HG03060 (cell line): ENCODE measurements at regions not wholly inside any gene's neighbourhood (a gene's known extent, or its start where the extent isn't known, plus 50 kb on each side); places are given as distances from the start of the nearest gene placed in this dataset.
"Not testable (repeated sequence)": the region's sequence is repeated elsewhere in the genome, so short reads cannot be mapped to it uniquely, and the experiment has no call there.

Experiments
- ATAC-seq: cut with Tn5 transposase; IDR thresholded peaks from one replicate; pipeline ENCODE4 v1.9.1; 2021; ENCODE audit warnings: low read depth, moderate number of reproducible peaks; ENCODE audit not compliant: unreplicated experiment

DNA sequence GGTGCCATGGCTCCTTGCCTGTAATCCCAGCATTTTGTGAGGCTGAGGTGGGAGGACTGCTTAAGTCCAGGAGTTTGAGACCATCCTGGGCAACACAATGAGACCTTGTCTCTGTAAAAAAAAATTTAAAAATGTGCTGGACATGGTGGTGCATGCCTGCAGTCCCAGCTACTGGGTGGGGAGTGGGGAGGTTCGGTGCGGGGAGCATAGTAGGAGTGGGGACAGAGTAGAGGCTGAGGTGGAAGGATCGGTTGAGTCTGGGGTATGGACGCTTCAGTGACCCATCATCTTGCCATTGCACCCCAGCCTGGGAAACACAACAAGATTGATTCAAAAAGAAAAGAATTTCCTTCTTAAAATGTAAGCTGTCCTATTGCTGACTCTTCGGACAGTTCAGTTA is 1490.0 kb upstream of the GBE1 start:
- no peak for ATAC-seq

DNA sequence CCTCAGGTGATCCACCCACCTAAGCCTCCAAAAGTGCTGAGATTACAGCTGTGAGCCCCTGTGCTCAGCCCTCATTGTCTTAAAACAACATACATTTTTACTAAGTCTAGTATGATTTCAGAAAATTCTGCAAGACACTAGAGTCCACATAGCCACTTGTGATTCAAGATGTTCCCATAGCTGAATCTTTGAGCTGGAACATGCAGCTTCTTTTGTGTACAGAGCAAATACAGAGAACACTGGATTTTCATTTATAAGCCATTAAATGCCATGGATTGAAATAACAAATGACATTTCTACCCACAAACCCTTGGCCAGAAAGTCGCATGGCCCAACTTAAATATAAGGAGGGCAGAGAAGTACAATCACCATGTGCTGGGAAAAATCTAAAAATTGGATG is 1489.2 kb upstream of the GBE1 start:
- no peak for ATAC-seq

DNA sequence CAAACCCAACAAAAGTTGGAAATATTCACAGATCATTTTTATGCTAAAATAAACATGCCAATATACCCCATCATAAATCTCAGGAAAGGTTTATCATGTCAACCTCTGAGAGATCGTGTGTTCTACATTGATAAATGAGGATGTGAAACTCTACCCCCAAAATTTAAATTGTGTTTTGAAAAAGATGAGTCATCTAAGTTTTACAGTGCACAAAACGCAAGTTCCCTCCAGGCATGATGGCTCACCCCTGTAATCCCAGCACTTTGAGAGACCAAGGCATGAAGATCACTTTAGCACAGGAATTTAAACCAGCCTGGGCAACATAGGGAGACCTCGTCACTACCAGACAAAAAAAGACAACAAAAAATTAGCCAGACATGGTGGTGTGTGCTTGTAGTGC is 1487.0 kb upstream of the GBE1 start:
- ATAC-seq = no peak

- no peak for ATAC-seq
These were observed 1473.9 kb upstream of the GBE1 start for GRCh38 chr3:83235180-83235814.

- no peak for ATAC-seq
These were observed 1472.3 kb upstream of the GBE1 start for GRCh38 chr3:83233715-83234114.

- ATAC-seq = no peak
These were observed 1469.4 kb upstream of the GBE1 start for GRCh38 chr3:83230841-83231240.

DNA sequence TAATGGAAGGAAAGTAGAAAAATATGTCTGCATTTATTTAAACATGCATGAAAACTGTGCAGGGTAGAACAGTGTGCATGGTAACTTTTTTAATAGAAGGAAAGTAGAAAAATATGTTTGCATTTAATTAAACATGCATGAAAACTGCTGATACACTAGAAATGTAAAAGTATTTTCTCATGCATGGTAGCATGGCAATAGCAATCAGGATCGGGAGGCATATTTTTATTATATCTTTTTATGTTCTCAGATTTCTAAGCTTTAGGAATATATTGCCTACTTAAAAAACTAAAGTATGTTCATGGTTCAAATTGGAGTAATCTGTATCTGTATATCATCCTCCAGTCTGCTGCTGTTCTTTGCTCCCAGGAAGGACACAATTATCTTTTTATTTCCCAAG is 1468.9 kb upstream of the GBE1 start:
- ATAC-seq = no peak

DNA sequence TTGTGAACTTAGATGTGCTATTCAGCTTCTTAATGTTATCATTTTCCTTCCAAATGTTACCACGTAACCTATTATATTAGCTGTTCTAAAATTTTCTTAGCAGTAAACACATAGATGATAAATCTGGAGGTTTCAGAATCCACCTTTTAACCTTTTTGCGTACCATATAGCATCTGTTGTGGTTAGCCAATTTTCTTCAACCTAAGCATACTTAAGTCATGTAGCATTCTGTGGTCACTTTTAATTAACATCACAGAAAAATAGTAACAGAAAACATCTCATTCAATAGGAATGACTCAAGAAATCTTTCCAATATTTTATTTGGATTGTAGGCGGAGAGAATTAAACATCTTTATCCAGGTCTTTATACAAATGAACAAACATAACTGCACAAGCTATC is 1465.3 kb upstream of the GBE1 start:
- no peak for ATAC-seq

DNA sequence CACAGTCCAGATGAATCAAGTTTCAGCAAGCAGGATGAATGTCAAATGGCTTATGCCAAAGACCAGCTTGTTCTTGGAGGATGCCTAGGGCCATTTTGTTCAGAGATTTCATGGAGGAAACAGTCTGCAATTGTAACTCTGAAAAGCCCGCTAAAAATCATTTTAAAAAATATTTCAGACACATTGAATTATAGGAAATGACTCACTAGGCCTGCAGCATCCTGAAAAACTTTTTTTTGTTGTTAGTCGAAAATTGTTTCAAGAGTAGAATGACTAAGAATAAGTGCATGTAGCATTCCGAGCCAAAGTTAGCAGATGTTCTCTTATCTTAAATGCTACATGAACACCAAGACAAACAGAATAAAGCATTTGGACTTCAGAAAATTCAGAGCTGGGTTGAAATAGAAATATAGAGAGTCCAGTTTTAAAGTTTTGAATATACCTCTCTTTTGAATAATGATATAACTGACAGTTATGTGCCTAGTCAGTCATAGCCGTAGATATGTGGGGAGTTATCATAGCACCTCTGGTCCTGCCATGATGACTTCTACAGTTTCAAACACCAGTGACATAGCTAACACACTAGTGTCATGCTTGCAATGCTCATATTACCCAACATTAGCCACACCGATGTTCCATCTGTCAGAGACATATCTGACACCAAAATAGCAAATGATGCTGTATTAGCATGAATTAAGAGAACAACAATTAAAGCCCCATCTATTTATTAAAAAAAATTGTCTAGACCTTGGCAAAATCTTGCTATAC is 1462.8 kb upstream of the GBE1 start:
- no peak for ATAC-seq

DNA sequence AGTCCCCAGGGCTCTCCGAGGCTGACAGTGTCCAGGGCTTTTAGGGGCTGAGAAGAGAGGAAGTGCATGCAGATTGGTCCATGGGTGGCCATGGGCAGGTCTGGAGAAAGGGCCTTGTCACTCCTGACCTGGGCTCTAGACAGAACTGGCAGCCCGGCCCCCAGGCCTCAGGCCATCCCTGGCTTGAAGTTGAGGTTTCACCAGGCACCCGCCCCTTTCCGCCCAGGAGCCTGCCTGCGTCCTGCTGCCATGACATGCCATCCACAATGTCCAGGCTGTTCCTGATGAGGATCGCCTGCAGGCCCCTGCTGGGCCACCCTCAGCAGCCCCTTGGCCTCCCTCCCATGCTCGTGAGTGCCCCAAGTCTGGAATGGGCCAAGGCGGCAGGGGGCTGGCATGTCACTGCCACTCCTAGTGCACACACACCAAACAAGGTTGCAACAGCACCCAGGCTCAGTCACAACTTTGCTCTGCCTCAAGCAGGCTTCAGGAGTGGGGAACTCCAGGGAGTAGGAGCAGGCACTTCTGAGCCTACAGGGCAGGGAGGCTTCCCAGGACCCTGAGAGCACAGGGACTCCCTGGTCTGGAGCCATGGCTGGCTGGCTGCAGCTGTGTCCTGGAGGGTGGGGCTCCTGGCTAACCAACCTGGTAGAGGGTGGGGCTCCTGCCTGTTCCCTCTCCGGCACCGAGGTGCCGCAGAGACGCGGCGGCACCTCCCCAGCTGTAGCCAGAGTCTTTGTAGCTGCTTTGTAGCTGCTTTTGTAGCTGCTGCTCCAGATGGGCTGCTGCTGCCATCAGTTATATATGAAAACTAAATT is 1457.1 kb upstream of the GBE1 start:
- no peak for ATAC-seq

GRCh38 chr3:83217595-83218118 is 1456.2 kb upstream of the GBE1 start:
- not testable (repeated sequence) for ATAC-seq

- no peak for ATAC-seq
These were observed 1455.6 kb upstream of the GBE1 start for GRCh38 chr3:83216919-83217594.

GRCh38 chr3:83195243-83195642 is 1433.8 kb upstream of the GBE1 start:
- ATAC-seq = no peak

GRCh38 chr3:83193526-83193925 is 1432.1 kb upstream of the GBE1 start:
- ATAC-seq = no peak

DNA sequence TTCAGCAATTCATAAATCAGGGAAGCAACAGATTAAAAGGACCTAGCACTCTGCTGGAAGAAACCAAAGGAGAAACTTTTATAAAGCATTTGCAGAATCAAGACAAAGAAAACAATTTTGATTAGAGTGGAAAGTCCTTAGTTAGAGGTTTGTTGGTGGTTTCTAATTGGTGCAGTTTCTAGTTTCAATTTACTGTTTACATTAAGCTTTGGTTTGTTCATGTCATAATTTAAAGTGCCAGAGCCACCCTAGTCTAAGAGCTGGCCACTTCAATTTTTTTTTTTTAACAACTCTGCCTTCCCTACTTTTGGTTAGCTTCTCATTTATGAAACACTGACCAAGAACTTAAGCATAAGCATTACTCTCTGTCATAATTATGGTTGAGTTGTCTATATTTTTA is 1428.2 kb upstream of the GBE1 start:
- ATAC-seq = no peak

GRCh38 chr3:83169473-83169872 is 1408.0 kb upstream of the GBE1 start:
- no peak for ATAC-seq

DNA sequence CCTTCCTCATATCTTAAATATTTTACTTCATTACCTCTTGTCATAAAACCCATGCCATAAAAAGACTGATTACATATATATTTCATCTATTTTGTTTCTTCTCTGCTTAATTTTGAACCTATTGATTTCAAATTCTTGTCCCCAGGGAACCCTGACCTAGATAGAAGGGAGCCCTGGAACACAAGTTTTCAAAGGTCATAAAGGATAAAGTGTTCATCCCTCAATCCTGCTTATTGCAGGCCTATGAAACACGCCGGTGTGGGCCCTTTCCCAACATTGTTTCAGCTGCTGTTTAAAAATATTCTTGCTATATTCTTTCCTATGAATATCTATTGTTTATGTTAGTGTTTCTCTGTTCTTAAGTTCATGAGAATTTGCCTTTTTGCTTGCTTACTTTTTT is 1389.5 kb upstream of the GBE1 start:
- no peak for ATAC-seq

GRCh38 chr3:83140983-83141382 is 1379.5 kb upstream of the GBE1 start:
- no peak for ATAC-seq

- no peak for ATAC-seq
These were observed 1369.8 kb upstream of the GBE1 start for GRCh38 chr3:83131236-83131635.

- no peak for ATAC-seq
These were observed 1361.4 kb upstream of the GBE1 start for GRCh38 chr3:83122774-83123350.
